Gastrocnemius medialis (tissue), 4 donors: ENCODE measurements at regions not wholly inside any gene's neighbourhood (a gene's known extent, or its start where the extent isn't known, plus 50 kb on each side); places are given as distances from the start of the nearest gene placed in this dataset.

Experiments
- CTCF ChIP-seq, 5 experiments: fragments of 450-650 bp in 3 of 5; fragments of 200-600 bp in 2 of 5; sonication (generic) in 2 of 5; IDR thresholded peaks in 4 of 5; conservative IDR thresholded peaks in 1 of 5; 1 replicate in 4 of 5; 2 replicates in 1 of 5; pipeline ENCODE4 v1.5.1; 2016 to 2019; ENCODE audit warnings: antibody characterized with exemption in 5 of 5, mild to moderate bottlenecking in 3 of 5, moderate library complexity in 3 of 5
- POLR2A ChIP-seq, 2 donors: fragments of 450-650 bp; IDR thresholded peaks; one replicate each; pipeline ENCODE4 v1.6.1; 2017; ENCODE audit warnings: antibody characterized with exemption in 2 of 2, mild to moderate bottlenecking in 2 of 2, moderate library complexity in 2 of 2

GRCh38 chr19:31510635-31511034 lies 161.4 kb upstream of the TSHZ3 start:
- TF ChIP-seq POLR2A (IDR thresholded peaks at IDR 0.05) (no peak), CTCF (IDR thresholded peaks at IDR 0.05 in 4 of 5, conservative IDR thresholded peaks at IDR 0.05 in 1 of 5) (no peak)
